HG03439 (cell line): ENCODE measurements at regions not wholly inside any gene's neighbourhood (a gene's known extent, or its start where the extent isn't known, plus 50 kb on each side); places are given as distances from the start of the nearest gene placed in this dataset.

Experiments used
- ATAC-seq: cut with Tn5 transposase; IDR thresholded peaks from one replicate; pipeline ENCODE4 v1.9.1; 2021; ENCODE audit warnings: mild to moderate bottlenecking, moderate library complexity; ENCODE audit not compliant: unreplicated experiment

DNA sequence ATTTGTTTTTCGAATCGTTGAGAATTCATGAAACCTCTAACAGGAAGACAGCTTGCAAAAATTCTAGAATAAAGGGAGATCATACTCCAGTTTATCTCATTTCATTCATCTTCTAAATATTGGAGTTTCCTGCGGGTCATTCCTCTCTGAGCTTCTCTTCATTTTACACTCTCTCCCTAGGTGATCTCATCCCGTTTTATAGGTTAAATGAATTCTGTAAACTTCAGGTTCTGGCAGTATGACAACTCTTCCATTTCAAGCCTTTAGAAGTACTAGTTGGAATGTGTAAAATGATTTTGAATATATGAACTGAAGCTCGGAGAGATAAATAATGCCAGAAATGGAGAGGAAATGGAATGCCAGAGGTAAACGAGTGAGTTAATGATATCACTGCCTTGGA is 312.4 kb downstream of the METTL4 start:
- no peak for ATAC-seq

GRCh38 chr18:2263303-2263890 is 307.9 kb downstream of the METTL4 start:
- ATAC-seq, result no peak

DNA sequence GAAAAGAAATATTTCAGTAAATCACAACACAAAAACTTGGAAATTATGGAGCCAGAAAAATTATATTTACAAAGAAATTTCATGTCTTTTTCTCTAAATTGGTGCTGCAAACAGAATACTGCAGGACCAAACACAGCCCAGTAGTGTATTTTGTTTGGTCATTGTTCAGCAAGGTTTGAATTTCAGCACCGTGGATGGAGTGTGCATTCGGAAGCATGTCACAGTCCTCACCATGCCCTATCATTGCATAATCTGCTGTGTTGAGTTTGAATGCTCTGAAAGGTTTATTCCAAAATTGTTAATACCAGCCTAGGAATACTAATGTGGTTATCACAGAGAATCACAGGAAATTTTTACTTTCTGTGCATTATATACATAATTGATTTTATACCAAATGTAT is 296.7 kb downstream of the METTL4 start:
- ATAC-seq, result no peak

- ATAC-seq, result no peak
Observed at GRCh38 chr18:2281086-2281485, 290.2 kb downstream of the METTL4 start.

DNA sequence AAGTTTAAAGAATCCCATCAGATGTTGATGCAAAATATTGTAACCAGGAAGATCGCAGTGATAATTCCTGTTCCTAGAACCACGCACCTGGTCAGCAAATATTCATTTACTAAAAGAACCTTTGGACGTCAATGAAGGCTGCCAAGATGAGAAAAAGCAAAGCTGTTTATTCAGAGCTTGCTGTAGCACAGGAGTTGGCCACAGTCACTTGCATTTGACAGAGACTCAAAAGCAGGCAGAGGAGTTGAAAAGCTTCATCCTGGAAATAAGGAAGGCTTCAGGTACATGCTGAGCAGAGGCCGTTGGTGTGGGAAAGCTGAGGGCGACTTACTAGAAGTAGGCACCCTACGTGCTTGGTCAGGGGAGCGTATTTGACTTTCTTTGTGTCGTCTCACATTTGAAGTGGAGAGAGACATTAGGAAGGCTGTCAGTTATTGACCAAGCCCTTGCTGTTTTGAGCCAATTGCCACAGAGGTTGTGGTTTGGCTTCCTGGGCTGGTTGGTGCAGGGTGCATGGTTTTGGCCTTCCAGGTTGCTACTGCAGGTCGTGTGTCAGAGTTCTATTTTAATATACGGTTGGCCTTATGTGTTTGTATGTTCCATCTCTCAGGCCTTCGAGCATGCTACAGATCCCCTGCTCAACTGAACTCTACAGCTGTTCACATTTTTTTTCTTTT is 289.6 kb downstream of the METTL4 start:
- no peak for ATAC-seq

DNA sequence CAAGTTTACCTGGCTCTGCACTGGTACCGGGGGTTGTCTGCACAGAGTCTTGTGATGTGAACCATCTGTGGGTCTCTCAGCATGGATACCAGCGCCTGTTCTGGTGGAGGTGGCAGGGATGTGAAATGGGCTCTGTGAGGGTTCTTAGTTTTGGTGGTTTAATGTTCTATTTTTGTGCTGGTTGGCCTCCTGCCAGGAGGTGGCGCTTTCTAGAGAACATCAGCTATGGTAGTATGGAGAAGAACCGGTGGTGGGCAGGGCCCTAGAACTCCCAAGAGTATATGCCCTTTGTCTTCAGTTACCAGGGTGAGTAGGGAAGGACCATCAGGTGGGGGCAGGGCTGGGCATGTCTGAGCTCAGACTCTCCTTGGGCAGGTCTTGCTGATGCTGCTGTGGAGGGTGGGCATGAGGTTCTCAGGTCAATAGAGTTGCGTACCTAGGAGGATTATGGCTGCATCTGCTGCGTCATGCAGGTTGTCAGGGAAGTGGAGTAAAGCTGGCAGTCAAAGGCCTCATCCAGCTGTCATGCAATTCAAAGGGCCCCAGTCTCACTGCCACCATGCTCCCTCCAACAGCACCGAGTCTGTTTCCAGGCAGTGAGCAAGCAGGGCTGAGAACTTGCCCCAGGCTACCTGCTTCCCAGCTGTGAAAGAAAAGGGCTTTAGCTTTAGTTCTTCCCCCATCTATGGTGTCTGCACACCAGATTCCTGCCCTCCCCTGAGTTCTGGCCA is 278.0 kb downstream of the METTL4 start:
- no peak for ATAC-seq

- ATAC-seq, result no peak
Observed at GRCh38 chr18:2301316-2301715, 270.0 kb downstream of the METTL4 start.

- no peak for ATAC-seq
Observed at GRCh38 chr18:2302012-2302411, 269.3 kb downstream of the METTL4 start.

- ATAC-seq, result no peak
Observed at GRCh38 chr18:2302628-2303516, 268.4 kb downstream of the METTL4 start.

DNA sequence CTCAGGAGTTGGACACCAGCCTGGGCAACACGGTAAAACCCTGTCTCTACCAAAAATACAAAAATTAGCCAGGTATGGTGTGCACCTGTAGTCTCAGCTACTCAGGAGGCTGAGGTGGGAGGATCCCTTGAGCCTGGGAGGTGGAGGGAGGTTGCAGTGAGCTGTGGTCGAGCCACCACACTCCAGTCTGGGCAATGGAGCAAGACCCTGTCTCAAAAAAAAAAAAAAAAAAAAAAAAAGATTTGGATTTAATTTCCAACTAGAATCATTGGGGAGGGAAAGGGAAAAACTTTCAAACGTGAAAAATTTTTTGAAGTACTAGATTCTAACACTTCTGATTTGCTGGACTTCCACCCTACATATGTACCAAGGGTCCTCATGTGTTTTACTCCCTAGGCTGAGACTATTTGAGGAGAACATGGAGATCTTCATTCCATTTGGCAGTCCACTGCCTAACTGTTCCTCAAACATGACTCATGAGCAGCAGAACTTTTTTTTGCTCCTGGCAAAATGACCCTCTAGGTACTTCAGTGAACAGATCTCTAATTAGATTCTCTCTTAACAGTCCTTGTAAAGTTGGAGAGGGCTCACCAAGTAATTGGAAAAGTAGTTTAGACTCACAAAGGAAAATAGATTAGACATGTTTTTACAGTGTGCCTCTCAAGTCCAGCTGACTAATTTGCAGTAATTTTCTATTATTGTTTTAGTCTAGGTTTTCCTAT is 267.6 kb downstream of the METTL4 start:
- no peak for ATAC-seq

DNA sequence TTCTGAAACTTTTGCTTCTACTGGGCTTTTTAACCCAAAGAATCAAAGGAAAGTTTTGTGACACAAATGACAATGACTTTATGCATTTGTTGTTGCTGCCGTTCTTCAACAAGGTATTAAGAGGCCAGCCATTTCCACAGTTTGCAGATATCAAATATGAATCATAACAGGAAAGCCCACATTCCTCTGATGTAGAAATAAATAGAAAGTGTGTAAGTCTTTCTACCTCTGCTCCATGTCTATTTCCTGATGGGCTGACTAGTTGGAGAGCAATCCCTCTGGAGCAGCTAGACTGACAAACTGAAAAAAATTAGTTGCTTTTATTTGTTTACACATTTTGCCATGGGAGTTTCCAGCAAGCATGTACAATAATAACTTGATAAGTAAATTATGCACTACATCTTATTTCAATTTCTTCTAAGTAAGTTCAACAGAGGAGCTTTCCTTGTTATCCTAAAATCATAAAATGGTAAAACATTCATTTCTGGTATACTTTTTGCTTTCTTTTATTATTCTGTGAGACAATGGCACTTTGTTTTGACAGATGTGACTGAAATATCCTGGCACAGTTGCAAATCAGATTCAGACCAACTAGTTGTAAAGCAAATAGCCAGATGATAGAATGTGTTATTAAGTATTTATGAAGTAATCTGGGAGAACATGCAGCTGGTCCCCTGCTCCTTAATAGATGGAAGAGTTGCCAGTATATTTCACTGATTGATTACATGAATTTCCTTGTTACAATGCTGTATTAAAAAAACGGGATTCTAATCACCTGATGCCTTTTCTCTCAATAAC is 266.7 kb downstream of the METTL4 start:
- ATAC-seq, result no peak

- no peak for ATAC-seq
Observed at GRCh38 chr18:2306606-2307005, 264.7 kb downstream of the METTL4 start.

- no peak for ATAC-seq
Observed at GRCh38 chr18:2310886-2311285, 260.4 kb downstream of the METTL4 start.

DNA sequence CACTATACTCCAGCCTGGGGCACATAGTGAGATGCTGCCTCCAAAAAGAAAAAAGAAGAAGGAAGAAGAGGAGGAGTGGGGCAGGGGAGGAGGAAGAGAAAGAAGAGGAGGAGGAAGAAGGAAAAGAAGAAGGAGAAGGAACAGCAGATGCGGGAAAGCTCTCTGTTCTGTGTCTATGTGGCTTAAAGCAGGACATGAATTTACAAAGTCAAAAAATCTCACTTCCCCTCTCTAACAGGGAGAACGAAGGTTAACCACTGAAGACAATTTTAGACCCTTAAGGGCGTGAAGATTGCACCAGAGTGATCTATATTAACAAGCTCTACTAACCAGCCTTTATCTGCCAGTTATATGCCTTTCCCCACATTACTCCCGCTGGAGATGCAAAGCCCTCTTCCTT is 258.9 kb downstream of the METTL4 start:
- no peak for ATAC-seq

DNA sequence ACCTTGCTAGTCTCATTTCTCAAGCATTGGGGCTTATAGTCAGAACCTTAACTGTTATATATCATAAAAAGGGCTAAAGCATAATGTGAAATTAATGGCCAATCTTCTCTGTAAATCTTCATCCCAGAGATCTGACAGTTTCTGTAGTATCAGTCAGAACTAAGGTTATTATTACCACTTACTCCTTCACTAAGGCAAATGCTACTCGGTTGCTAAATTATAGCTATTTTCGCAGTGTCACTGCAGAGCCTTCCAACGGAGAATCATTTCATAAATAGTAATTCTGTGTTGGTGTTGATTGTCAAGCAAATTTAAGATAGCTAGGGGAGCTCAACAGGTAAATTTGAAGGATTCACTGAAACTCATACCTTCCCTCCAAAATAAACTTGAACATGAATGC is 258.0 kb downstream of the METTL4 start:
- no peak for ATAC-seq

DNA sequence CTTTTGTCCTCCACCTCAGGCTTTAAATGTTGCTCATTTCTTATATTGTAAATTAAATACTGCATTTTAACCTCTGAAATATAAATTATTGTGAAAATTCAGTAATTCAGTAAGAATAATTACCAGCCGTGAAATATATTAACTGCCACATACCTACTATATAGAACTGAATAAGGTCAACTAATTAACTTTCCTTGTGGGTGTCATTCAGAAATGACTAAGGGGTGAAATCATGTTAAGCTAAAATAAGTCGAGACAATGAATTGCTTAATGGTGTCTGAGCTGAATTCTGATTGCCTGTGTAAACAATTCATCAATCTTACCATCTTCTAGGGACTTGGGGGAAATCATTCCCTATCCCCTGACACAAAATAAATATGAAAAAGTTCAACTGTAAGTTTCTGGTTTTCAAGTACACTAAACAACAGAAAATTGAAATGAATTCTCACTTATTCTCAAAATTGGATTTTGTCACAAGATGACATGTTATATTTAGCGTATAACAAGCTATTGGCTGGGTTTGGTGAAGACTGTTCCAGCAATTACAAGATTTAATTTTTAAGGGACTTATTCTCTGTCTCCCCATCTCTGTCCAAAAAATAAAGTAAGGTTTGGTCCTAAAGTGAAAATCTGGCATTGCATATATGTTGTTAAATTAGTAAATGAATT is 255.1 kb downstream of the METTL4 start:
- ATAC-seq, result no peak

DNA sequence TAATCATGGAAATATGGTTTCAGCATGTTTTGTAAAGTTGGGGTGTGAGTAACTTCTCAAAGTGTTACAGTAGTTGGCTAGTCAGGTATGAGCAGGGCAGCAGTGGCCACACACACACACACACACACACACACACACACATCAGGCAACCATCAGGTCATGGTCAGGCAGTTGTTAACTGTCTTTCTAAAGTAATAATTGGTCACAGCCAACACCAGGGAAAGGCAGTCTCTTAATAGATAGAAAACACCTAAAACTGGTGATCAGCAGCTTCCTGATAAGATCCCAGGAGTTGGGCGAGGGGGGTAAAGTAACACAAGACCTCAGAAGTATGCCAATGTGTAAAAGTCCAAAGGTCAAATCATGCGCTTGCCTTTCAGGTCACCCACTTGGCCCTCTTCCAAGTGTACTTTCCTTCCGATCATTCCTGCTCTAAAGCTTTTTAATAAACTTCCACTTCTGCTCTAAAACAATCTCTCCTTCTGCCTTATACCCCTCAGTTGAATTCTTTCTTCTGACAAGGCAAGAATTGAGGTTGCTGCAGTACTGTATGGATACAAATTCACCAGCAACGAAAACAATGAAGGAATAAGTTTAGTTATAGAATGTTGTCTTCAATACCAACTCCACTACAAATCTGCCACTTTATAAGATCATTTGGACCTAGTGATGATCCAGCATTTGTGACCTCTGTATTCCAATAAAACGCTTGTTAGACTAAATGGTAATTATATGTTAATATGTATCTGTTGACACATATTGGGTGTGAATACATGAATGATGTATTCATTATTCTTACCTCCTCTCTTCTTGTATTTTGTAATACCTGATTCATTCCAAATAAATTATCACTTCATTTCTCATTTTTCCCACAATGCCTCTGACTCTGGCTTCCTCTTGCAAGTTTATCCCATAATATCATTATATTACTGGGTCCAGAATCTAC is 254.3 kb downstream of the METTL4 start:
- no peak for ATAC-seq

DNA sequence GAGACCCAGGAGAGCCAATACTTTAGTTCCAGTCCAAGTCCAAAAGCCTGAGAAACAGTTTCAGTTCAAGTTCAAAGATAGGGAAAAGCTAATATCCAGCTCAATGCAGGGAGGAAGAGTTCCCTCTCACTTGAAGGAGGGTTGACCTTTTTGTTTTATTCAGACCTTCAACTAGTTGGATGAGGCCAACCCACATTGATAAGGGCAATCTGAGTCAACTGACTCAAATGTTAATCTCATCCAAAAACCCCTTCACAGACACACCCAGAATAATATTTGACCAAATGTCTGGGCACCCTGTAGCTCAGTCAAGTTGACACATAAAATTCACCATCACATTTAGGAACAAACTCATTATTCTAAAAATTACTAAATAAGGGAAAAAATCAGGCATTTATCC is 246.8 kb downstream of the METTL4 start:
- ATAC-seq, result no peak
